ENCODE measurements at regions not wholly inside any gene's neighbourhood (a gene's known extent, or its start where the extent isn't known, plus 50 kb on each side); places are given as distances from the start of the nearest gene placed in this dataset.

- H3K27me3 ChIP-seq (ENCODE audit: insufficient read depth): no peaks in the 10 kb centered on the region
- H4K20me1 ChIP-seq (replicated peaks; ENCODE audit: insufficient read depth): no peaks in the 10 kb centered on the region
- Mint-ChIP-seq H3K36me3 (ENCODE audit: low read depth) (no peaks in the 10 kb centered on the region), H3K4me3 (no peak overlapping the region), H3K27me3 (ENCODE audit: insufficient read depth, low read depth, poor library complexity) (peaks cover 3% of the 10 kb centered on the region), H3K27ac (no peak overlapping the region), H3K4me1 (no peaks in the 10 kb centered on the region), H3K9me3 (no peaks in the 10 kb centered on the region)
- TF ChIP-seq ZNF462 (CRISPR knock-in tag; IDR thresholded peaks at IDR 0.05) (no peak), STAT1 (IDR thresholded peaks at IDR 0.05; ENCODE audit: unreplicated experiment) (no peak), CREB1 (CRISPR knock-in tag; IDR thresholded peaks at IDR 0.05; ENCODE audit: low read depth) (no peak), ZNF114 (CRISPR knock-in tag; IDR thresholded peaks at IDR 0.05) (no peak), CTCF (conservative IDR thresholded peaks at IDR 0.05; ENCODE audit: low read depth in 2 of 2) (no peak), EZH2phosphoT487 (IDR thresholded peaks at IDR 0.05; ENCODE audit: unreplicated experiment) (no peak), JUNB (IDR thresholded peaks at IDR 0.05; ENCODE audit: unreplicated experiment) (no peak), REST (IDR thresholded peaks at IDR 0.05; ENCODE audit: unreplicated experiment) (no peak), ETS1 (IDR thresholded peaks at IDR 0.05) (no peak), POLR2AphosphoS5 (IDR thresholded peaks at IDR 0.05; ENCODE audit: low read depth) (no peak), ZNF331 (CRISPR knock-in tag; IDR thresholded peaks at IDR 0.05; ENCODE audit: low read depth) (no peak)
- H3K4me2 ChIP-seq: no peak overlapping the region
- no peak overlapping the region for H3K27ac ChIP-seq (ENCODE audit: low read depth)
- no peak overlapping the region for H2AFZ ChIP-seq
- no peaks in the 10 kb centered on the region for H3K4me1 ChIP-seq (ENCODE audit: insufficient read depth)
- no peaks in the 10 kb centered on the region for H3F3A ChIP-seq (replicated peaks; ENCODE audit: low read depth)
- peaks cover 8% of the 10 kb centered on the region; the same call in 1 of the 2 replicates for H3K9me2 ChIP-seq (ENCODE audit: insufficient read depth)
- DNase-seq (ENCODE audit: low spot score) (no peak), ATAC-seq (no peak)
- H3K4me3 ChIP-seq: no peak overlapping the region
- H3K36me3 ChIP-seq (ENCODE audit: insufficient read depth): no peaks in the 10 kb centered on the region
- H3K79me2 ChIP-seq (replicated peaks; ENCODE audit: insufficient read depth): no peaks in the 10 kb centered on the region
Measured at GRCh38 chr18:47519706-47520105, 268.2 kb upstream of the SKOR2 start.
